NCI-H524 treated with DMSO at 0.1 percent for 48 hours (cell line): ENCODE measurements at regions not wholly inside any gene's neighbourhood (a gene's known extent, or its start where the extent isn't known, plus 50 kb on each side); places are given as distances from the start of the nearest gene placed in this dataset.
"Not testable (repeated sequence)": the region's sequence is repeated elsewhere in the genome, so short reads cannot be mapped to it uniquely, and the experiment has no call there.

ENCODE experiments used
- DNase-seq: peaks from one replicate; lab custom pipeline; 2025; lab: John Stamatoyannopoulos, UW

GRCh38 chr16:82300374-82300951, 130.4 kb upstream of the MPHOSPH6 start:
- no peak for DNase-seq

DNA sequence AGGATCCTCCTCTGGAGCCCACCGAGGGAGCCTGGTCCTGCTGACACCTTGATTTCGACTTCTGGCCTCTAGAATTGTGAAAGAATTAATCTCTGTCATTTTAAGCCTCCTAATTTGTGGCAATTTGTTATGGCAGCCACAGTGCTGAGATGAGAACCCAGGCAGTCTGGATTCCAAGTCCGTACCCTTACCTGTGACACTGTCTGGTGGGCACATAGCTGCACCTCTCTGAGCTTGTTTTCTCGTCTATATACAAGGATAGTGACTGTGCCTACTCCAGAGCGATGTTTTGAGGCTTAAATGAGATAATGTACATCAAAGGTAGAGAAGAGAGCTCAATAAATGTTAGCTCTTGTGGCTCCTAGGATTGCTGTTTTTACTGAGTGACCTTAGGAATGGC, 128.4 kb upstream of the MPHOSPH6 start:
- DNase-seq: no peak

DNA sequence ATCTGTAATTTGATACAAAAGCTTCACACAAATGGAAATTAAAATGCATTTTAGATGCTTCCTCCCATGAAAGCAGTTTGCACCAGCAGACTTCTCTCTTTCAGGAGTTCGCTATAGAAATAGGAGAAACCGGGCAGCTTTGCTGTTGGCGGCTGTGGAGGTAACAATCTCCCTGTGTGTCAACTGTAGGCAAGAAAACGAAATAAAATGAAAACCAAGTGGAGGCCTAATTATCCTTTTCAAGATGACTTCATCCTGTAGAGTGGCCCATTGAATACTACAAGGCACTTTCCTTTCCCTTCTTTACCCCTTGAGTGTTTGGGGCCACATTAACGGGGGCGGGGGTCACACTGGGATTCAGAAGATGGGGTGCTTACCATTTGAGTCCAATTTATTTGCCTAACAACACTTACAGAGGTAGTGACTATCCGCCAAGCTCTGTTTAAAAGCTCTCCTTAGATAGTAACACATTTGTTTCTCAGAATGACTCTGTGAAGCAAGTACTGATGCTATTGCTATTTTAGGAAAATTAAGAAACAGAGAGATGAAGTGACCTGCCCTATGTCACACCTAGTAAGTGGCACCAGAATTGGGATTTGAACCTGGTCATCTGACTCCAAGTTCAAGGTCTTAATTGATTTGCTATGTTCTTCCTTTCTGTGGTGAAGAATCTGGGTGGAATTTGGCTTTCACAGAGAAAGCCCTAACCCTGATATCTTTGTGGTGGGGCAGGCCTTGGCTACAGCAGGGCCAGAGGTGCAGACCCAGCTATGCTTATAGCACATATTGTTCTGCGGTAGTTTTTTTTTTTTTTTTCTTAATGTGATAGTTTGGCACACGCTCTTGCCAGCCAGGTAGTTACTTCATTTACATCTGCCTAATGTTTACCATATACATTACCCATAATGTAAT, 125.5 kb upstream of the MPHOSPH6 start:
- DNase-seq: no peak

DNA sequence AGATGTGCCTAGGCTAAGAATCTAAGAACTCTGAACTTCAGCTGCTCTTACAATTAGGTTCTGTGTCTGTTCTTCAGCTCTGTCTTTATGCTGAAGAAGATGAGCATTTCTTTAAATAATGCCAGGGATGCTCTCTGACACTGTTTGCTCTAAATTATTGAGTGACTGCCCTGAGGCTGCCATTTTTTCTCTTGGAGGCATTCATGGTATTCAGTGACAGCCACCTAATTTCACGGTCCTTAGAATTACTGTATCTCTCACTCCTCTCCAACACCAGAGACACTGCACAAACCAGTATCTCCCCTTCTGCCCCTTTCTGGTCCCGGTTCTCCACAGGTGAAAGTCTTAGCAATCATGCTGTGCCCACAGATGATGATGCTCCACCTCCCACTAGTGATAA, 123.6 kb upstream of the MPHOSPH6 start:
- no peak for DNase-seq

- DNase-seq: no peak
These were observed 117.9 kb upstream of the MPHOSPH6 start for GRCh38 chr16:82287937-82288336.

DNA sequence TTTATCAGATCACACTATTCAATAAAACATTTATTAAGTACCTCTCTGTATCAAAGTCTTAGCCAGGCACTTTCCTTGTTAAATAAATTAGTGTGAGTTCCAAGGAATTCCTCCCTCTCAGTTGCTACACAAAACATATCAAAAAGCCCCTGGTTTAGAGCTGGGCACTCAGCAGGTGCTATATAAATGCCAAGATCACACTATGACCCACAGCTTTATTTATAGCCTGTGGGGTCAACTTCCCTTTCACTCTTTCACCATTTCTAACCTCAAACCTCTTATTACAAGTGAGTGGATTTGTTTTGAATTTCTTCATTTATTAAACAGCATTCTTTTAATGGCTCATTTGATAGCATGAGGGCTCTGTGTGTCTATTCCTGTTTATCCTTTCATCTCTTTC, 112.6 kb upstream of the MPHOSPH6 start:
- DNase-seq: no peak

DNA sequence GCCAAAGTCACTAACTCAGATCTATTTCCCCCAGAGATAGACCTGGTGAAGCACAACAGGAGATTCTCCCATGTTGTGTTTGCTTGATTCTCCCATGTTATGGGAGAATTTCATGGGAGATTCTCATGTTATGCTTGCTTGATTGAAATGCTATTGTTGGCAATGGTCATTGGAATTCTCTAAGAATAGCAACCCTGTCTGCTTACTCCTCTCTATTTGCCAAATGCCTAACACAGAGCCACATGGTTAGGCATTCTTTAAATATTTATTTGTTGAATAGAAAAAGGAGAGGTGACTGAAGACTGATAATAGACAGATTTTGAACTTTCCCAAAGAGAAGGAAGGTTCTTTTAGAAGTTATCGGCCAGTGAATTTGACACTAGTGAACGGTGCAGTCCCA, 111.5 kb upstream of the MPHOSPH6 start:
- no peak for DNase-seq

DNA sequence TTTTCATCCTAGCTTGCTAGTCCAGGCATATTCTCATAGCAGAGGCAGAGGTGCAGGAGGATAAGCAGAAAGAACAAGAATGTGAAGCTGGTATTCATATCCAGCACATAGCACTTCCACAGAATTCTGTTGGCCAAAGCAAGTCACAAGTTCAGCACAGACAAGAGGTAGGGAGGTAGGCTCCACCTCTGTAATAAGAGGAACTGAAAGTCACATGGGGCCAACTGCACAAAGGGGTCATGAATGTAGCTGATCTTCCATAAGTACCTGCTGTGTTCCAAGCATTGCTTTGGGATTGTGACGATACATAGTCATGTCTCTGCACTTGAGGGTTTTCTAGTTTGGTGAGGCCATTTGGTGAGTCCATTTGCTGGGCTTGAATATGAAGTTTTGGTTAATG, 110.8 kb upstream of the MPHOSPH6 start:
- DNase-seq: no peak

DNA sequence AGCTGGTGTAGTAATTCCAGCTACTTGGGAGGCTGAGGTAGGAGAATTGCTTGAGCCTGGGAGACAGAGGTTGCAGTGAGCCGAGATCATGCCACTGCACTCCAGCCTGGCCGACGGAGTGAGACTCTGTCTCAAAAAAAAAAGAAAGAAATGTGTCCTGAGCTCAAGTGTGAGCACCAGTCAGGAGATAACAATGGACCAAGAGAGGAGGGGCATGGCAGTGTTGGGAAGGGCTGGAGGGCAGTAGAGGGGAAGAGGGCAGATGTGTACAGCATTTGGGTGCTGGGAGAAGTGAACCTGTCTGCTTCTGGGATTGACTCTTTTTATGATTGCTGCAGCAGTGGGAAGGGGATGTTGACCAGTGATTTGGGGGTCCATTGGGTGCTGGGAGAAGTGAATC, 105.3 kb upstream of the MPHOSPH6 start:
- not testable (repeated sequence) for DNase-seq

GRCh38 chr16:82271636-82272035, 101.6 kb upstream of the MPHOSPH6 start:
- no peak for DNase-seq

- DNase-seq: not testable (repeated sequence)
These were observed 97.7 kb upstream of the MPHOSPH6 start for GRCh38 chr16:82267675-82268074.

GRCh38 chr16:82265809-82266208, 95.8 kb upstream of the MPHOSPH6 start:
- DNase-seq: no peak

DNA sequence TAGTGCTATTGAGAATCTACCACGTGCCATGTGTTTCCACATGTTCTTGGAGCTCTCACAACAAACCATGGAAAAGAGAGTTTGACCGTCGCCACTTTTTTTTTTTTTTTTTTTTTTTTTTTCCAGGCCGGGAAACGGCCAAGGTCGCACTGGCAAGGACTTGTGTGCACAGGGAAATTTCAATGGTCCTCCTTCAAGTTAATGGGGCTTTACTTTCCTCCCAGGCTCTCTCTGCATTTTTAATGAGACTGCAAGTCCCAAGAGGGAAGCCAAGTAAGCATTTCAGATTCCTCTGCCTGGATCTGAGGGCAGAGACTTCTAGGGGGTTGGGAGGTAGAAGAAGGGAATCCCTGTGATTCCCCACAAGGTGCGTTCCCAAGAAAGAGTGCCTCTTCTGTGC, 94.7 kb upstream of the MPHOSPH6 start:
- no peak for DNase-seq

DNA sequence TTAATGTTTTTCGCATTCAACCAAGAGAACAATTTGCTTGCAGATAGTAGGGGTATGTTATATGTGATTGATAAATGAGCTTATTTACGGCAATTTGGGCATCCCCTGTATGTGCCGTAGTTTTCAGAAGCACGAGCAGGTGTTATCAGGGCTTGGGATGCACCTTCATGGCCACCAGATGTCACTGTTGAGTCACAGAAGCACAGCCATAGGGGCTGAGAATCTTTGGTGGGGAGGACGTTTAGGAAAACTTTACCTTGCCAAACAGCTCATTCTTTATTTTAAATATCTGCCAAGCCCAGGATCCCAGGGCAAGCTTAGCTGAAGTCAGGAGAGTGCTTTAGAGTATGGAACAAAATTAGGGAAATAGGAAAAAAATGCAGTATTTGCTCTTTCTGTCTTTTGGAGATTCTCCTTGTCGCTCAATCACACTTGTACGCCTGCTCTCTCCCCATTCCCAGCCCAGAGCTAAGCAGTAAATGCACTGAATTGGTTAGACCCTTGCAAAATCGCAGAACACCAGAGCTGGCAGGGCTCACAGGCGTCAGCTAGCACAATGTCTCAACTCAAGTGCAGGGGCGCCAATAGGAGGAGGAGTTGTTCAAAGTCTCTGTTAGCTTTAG, 93.6 kb upstream of the MPHOSPH6 start:
- no peak for DNase-seq

DNA sequence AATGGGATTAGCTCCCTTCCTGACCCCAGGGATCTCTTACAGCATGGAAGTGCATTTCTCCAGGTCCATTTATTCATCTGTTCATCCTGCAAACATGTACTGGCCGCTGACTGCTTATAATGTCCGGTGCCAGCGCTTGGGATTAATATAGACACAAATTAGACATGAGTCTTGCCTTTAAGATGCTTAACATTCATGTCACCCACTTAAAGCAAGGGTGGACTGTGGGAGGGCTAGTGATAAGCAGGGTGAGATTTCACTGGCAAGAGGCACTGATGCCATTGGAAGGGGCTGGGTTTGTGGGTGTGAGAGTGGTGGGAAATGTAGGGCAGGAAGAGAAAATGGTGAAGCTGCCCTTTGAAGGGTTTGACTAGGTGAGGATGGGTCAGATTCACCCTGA, 92.2 kb upstream of the MPHOSPH6 start:
- DNase-seq: no peak

- no peak for DNase-seq
These were observed 90.3 kb upstream of the MPHOSPH6 start for GRCh38 chr16:82260212-82260795.

- DNase-seq: no peak
These were observed 89.7 kb upstream of the MPHOSPH6 start for GRCh38 chr16:82259731-82260130.

DNA sequence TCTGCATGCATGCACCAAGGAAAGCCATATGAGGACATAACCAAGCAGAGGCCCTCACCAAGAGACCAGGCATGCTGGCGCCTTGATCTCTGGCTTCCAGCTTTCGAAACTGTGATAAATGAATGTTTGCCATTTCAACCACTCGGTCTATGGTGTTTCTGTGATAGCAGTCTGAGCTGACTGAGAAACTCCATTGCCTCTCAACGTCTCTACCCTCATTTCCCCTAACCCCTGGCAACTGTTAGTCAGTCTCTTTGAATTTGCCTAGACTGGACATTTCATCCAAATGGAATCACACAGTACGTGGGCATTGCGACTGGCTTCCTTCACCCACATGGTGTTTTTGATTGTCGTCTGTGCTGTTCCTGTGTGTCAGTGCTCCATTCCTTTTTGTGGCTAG, 88.0 kb upstream of the MPHOSPH6 start:
- DNase-seq: no peak

- DNase-seq: no peak
These were observed 82.6 kb upstream of the MPHOSPH6 start for GRCh38 chr16:82252582-82252981.

DNA sequence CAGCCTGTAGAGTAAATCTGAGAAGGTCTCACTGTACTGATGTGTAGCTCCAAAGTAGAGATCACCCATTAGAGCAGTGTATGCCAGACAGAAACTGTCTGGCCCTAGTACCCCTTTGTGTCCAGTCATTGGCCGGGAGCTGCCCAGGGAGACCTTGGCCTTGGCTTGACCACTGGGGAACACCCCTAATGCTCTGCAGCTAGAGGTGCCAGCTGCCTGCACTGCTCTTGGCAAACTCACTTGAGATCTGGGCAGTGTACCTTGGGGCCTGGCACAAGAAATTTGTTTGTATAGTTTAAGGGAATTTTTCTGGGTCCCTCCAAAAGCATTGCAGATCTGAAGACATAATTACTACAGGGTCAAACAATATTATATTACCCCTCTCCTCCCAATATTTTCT, 78.7 kb upstream of the MPHOSPH6 start:
- no peak for DNase-seq

GRCh38 chr16:82248012-82248656, 78.1 kb upstream of the MPHOSPH6 start:
- DNase-seq: no peak

GRCh38 chr16:82242201-82242600, 72.2 kb upstream of the MPHOSPH6 start:
- no peak for DNase-seq
